T-cell (primary cell): ENCODE measurements at regions not wholly inside any gene's neighbourhood (a gene's known extent, or its start where the extent isn't known, plus 50 kb on each side); places are given as distances from the start of the nearest gene placed in this dataset.

Source experiments
- ATAC-seq, 4 experiments: fragments of 200-7000 bp in 3 of 4; fragments of 150-1000 bp in 1 of 4; cut with Tn5 transposase; replicated peaks in 1 of 4; 1 replicate in 3 of 4; 2 replicates in 1 of 4; pipeline ENCODE4 v1.10.0; 2021; ENCODE audit warnings: moderate library complexity in 3 of 4, mild to moderate bottlenecking in 2 of 4, moderate number of reproducible peaks in 1 of 4
- CTCF ChIA-PET, 2 donors: fragments of 300-600 bp; sonication (Branson Sonifier 250); formaldehyde crosslinking; loops; one replicate each; lab custom pipeline; 2022; ENCODE audit warnings: antibody characterized with exemption in 2 of 2; lab: Charles Lee
- POLR2A ChIA-PET, 2 donors: fragments of 300-600 bp; sonication (Branson Sonifier 250); formaldehyde crosslinking; loops; one replicate each; lab custom pipeline; 2022; ENCODE audit warnings: antibody characterized with exemption in 2 of 2; lab: Charles Lee
- DNase-seq, 35 experiments: peaks; one replicate each; pipeline versions ENCODE4 v3.0.0 to v3.0.0-alpha.2; 2013 to 2023
- H3K27ac ChIP-seq: one replicate; pipeline ENCODE4 v1.5.1; 2013; ENCODE audit warnings: low read length
- H3K27me3 ChIP-seq, 2 experiments: replicated peaks in 1 of 2; 1 replicate in 1 of 2; 2 replicates in 1 of 2; pipeline versions ENCODE4 v1.6.1 to v1.7.0; 2013; ENCODE audit warnings: low read length in 1 of 2, mixed read lengths in 1 of 2; ENCODE audit not compliant: control insufficient read depth in 2 of 2, insufficient read depth in 2 of 2; ENCODE audit errors: extremely low read depth in 1 of 2
- H3K36me3 ChIP-seq, 2 donors: 1 replicate in 1 of 2; 2 replicates in 1 of 2; pipeline versions ENCODE4 v1.6.1 to v1.7.0; 2013; ENCODE audit warnings: low read length in 1 of 2; ENCODE audit not compliant: control insufficient read depth in 2 of 2, insufficient read depth in 1 of 2; ENCODE audit errors: extremely low read depth in 1 of 2
- H3K4me1 ChIP-seq, 2 experiments: 1 replicate in 1 of 2; 2 replicates in 1 of 2; pipeline versions ENCODE4 v1.6.1 to v1.7.0; 2013; ENCODE audit warnings: low read length in 2 of 2, mixed read lengths in 1 of 2; ENCODE audit not compliant: insufficient read depth in 2 of 2, control insufficient read depth in 1 of 2; ENCODE audit errors: extremely low read depth in 1 of 2
- H3K4me3 ChIP-seq, 2 donors: 1 replicate in 1 of 2; 2 replicates in 1 of 2; pipeline versions ENCODE4 v1.5.1 to v1.7.0; 2013; ENCODE audit warnings: mild to moderate bottlenecking in 2 of 2, low read length in 1 of 2, moderate library complexity in 1 of 2; ENCODE audit not compliant: control insufficient read depth in 1 of 2; ENCODE audit errors: extremely low read depth in 1 of 2
- H3K9me3 ChIP-seq: 2 replicates; pipeline ENCODE4 v1.7.0; 2013
- H3K27ac Mint-ChIP-seq, 2 donors: one replicate each; pipeline ENCODE4 v1.8.0; 2020 to 2021; ENCODE audit warnings: mild to moderate bottlenecking in 2 of 2, mixed read lengths in 2 of 2
- H3K27me3 Mint-ChIP-seq, 2 donors: one replicate each; pipeline ENCODE4 v1.8.0; 2021 to 2022; ENCODE audit warnings: mixed read lengths in 2 of 2
- H3K36me3 Mint-ChIP-seq: one replicate; pipeline ENCODE4 v1.8.0; 2021; ENCODE audit warnings: mixed read lengths
- H3K4me1 Mint-ChIP-seq, 3 donors: one replicate each; pipeline ENCODE4 v1.8.0; 2020 to 2022; ENCODE audit warnings: mixed read lengths in 3 of 3, mild to moderate bottlenecking in 1 of 3
- H3K4me3 Mint-ChIP-seq, 3 donors: one replicate each; pipeline ENCODE4 v1.8.0; 2020 to 2022; ENCODE audit warnings: mild to moderate bottlenecking in 3 of 3, mixed read lengths in 3 of 3, moderate library complexity in 3 of 3
- H3K9me3 Mint-ChIP-seq, 3 donors: one replicate each; pipeline ENCODE4 v1.8.0; 2020 to 2022; ENCODE audit warnings: mixed read lengths in 3 of 3
- WGBS: methylation state at CpG from one replicate; pipeline ENCODE4 v1.1.5; 2013; ENCODE audit warnings: missing lambda C conversion rate; ENCODE audit not compliant: insufficient coverage; 5-methylcytosine and 5-hydroxymethylcytosine counted together

DNA sequence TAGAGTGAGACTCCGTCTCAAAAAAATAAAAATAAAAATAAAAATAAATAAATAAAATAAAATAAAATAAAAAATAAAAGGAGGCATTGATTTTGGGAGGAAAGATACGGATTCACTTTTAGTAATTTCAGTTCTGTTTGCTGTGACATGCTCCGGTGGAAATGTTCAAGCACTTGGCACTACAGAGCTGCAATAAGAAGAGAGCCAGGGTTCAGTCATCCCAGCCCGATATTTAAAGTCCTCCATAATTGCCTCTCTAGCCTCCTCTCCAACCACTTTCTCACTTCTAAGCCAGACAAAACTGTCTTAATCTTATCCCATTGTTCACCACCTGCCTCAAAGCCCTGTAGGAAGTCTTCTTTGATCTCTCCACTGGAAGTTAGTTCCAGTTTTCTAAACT is 55.0 kb upstream of the MACF1 start:
- H3K9me3 Mint-ChIP-seq: no peaks in the 10 kb centered on the region

DNA sequence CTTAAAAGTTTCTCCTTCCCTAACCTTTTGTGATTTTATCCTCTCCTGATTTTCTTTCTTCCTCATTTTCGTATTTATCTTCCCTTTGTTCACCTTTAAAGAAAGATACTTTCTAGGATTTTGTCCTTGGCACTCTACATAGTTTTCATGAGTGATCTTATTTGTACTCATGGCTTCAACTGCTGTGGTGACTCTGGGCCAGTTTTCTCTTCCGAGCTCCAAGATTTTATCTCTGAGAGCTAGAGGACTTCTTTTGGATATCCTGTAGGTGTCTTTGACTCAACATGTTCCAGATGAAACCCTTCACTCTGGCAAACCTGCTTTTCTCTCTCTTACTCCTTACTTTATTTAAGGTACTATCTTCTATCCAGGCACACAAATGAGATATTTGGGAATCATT is 53.7 kb upstream of the MACF1 start:
- Mint-ChIP-seq H3K9me3 (no peaks in the 10 kb centered on the region), H3K36me3 (no peaks in the 10 kb centered on the region), H3K27ac (no peak overlapping the region), H3K27me3 (peaks cover 11 to 12% of the 10 kb centered on the region in 2 donors), H3K4me3 (no peak overlapping the region), H3K4me1 (peaks cover 4 to 8% (median 5%) of the 10 kb centered on the region in 3 donors)
- POLR2A ChIA-PET: no interaction called here
- no CpG with 5 or more reads among the region's 2 CpGs for WGBS
- Histone ChIP-seq H3K36me3 (no peaks in the 10 kb centered on the region), H3K27me3 (no peaks in the 10 kb centered on the region), H3K4me1 (no peaks in the 10 kb centered on the region), H3K27ac (no peak overlapping the region), H3K9me3 (no peaks in the 10 kb centered on the region), H3K4me3 (no peak overlapping the region)
- DNase-seq: no peak
- CTCF ChIA-PET: no interaction called here
- no peak for ATAC-seq

More for the DNA sequence above, 55.0 kb upstream of the MACF1 start:
- ATAC-seq: no peak
- H3K4me1 ChIP-seq: no peaks in the 10 kb centered on the region
- H3K36me3 ChIP-seq: no peaks in the 10 kb centered on the region
- Mint-ChIP-seq H3K4me3 (no peak overlapping the region), H3K36me3 (no peaks in the 10 kb centered on the region), H3K27me3 (peaks cover 11 to 12% of the 10 kb centered on the region in 2 donors), H3K4me1 (no peaks in the 10 kb centered on the region), H3K27ac (no peak overlapping the region)
- H3K27ac ChIP-seq: no peak overlapping the region
- CTCF ChIA-PET: no interaction called here
- no peaks in the 10 kb centered on the region for H3K27me3 ChIP-seq
- POLR2A ChIA-PET: no interaction called here
- 59% methylated on average over 3 of the region's 4 CpGs for WGBS
- DNase-seq: no peak
- H3K4me3 ChIP-seq: no peak overlapping the region
- H3K9me3 ChIP-seq: no peaks in the 10 kb centered on the region

GRCh38 chr1:39151267-39151666 is 53.2 kb upstream of the MACF1 start:
- Mint-ChIP-seq H3K27ac (no peak overlapping the region), H3K36me3 (no peaks in the 10 kb centered on the region), H3K27me3 (peaks cover 11 to 12% of the 10 kb centered on the region in 2 donors), H3K4me3 (no peak overlapping the region), H3K9me3 (no peaks in the 10 kb centered on the region), H3K4me1 (peaks cover 4 to 8% (median 5%) of the 10 kb centered on the region in 3 donors)
- ChIA-PET CTCF (no interaction called here), POLR2A (no interaction called here)
- Histone ChIP-seq H3K27me3 (no peaks in the 10 kb centered on the region), H3K9me3 (no peaks in the 10 kb centered on the region), H3K4me3 (no peak overlapping the region), H3K36me3 (no peaks in the 10 kb centered on the region), H3K27ac (no peak overlapping the region), H3K4me1 (no peaks in the 10 kb centered on the region)
- ATAC-seq: no peak
- WGBS: no CpG with 5 or more reads among the region's 3 CpGs
- no peak for DNase-seq

GRCh38 chr1:39152923-39153322 is 51.6 kb upstream of the MACF1 start:
- DNase-seq (no peak), ATAC-seq (no peak)
- Histone ChIP-seq H3K36me3 (no peaks in the 10 kb centered on the region), H3K27ac (no peak overlapping the region), H3K9me3 (no peaks in the 10 kb centered on the region), H3K4me1 (no peaks in the 10 kb centered on the region), H3K4me3 (no peak overlapping the region), H3K27me3 (no peaks in the 10 kb centered on the region)
- H3K36me3 Mint-ChIP-seq: no peaks in the 10 kb centered on the region
- peaks cover 4 to 5% of the 10 kb centered on the region in 2 donors for H3K27me3 Mint-ChIP-seq
- ChIA-PET CTCF (no interaction called here), POLR2A (no interaction called here)
- peaks cover 4 to 8% (median 5%) of the 10 kb centered on the region in 3 donors for H3K4me1 Mint-ChIP-seq
- no peak overlapping the region for H3K27ac Mint-ChIP-seq
- H3K4me3 Mint-ChIP-seq: no peak overlapping the region
- no CpG with 5 or more reads among the region's 1 CpG for WGBS
- no peaks in the 10 kb centered on the region for H3K9me3 Mint-ChIP-seq

- ATAC-seq (no peak), DNase-seq (no peak)
- 77% methylated on average over 2 of the region's 2 CpGs for WGBS
- Histone ChIP-seq H3K9me3 (no peaks in the 10 kb centered on the region), H3K27ac (no peak overlapping the region), H3K4me1 (no peaks in the 10 kb centered on the region), H3K36me3 (no peaks in the 10 kb centered on the region), H3K27me3 (no peaks in the 10 kb centered on the region), H3K4me3 (no peak overlapping the region)
- Mint-ChIP-seq H3K9me3 (no peaks in the 10 kb centered on the region), H3K27ac (no peak overlapping the region), H3K4me3 (no peak overlapping the region), H3K4me1 (peaks cover 4 to 8% (median 5%) of the 10 kb centered on the region in 3 donors), H3K27me3 (peaks cover 3 to 4% of the 10 kb centered on the region in 2 donors), H3K36me3 (no peaks in the 10 kb centered on the region)
- POLR2A ChIA-PET: no interaction called here
- CTCF ChIA-PET: interaction anchor here in 1 of 2 donors (0.6 kb wide), 1 partner anchor 52 kb away, joined by 6 read pairs; no protein-coding TSS in a partner anchor
Observed at GRCh38 chr1:39153684-39154083, 50.8 kb upstream of the MACF1 start.

GRCh38 chr1:39154553-39155421 is 49.7 kb upstream of the MACF1 start:
- no peaks in the 10 kb centered on the region for H3K9me3 ChIP-seq
- CTCF ChIA-PET: interaction anchor here in 1 of 2 donors (0.6 kb wide), 1 partner anchor 53 kb away, joined by 6 read pairs; no protein-coding TSS in a partner anchor
- no peaks in the 10 kb centered on the region for H3K36me3 Mint-ChIP-seq
- ATAC-seq (no peak), DNase-seq (no peak)
- H3K4me1 ChIP-seq: no peaks in the 10 kb centered on the region
- no peaks in the 10 kb centered on the region for H3K36me3 ChIP-seq
- no peaks in the 10 kb centered on the region for H3K9me3 Mint-ChIP-seq
- H3K27me3 Mint-ChIP-seq: no peaks in the 10 kb centered on the region
- peaks cover 0 to 4% of the 10 kb centered on the region in 2 experiments for H3K27me3 ChIP-seq
- WGBS: 90% methylated on average over 2 of the region's 6 CpGs
- H3K4me1 Mint-ChIP-seq: peaks cover 4 to 8% (median 5%) of the 10 kb centered on the region in 3 donors
- no peak overlapping the region for H3K4me3 Mint-ChIP-seq
- POLR2A ChIA-PET: no interaction called here
- no peak overlapping the region for H3K27ac ChIP-seq
- no peak overlapping the region for H3K27ac Mint-ChIP-seq
- no peak overlapping the region for H3K4me3 ChIP-seq
